Skin epidermis (tissue), 12 donors: ENCODE measurements at regions not wholly inside any gene's neighbourhood (a gene's known extent, or its start where the extent isn't known, plus 50 kb on each side); places are given as distances from the start of the nearest gene placed in this dataset.
"Not testable (repeated sequence)": the region's sequence is repeated elsewhere in the genome, so short reads cannot be mapped to it uniquely, and the experiment has no call there.

Experiments
- H3K27ac ChIP-seq, 21 experiments: fragments of 200-600 bp; sonication (generic) in 11 of 21; one replicate each; pipeline ENCODE4 v1.5.0; 2020; ENCODE audit warnings: mild to moderate bottlenecking in 3 of 21, inconsistent platforms in 2 of 21, moderate library complexity in 2 of 21
- H3K4me3 ChIP-seq, 7 experiments: fragments of 200-600 bp; sonication (generic) in 2 of 7; one replicate each; pipeline ENCODE4 v1.5.0; 2020; ENCODE audit warnings: inconsistent platforms in 2 of 7, mild to moderate bottlenecking in 2 of 7, moderate library complexity in 1 of 7

GRCh38 chr16:22572331-22573224 lies 61.9 kb downstream of the NPIPB5 start:
- not testable (repeated sequence) for H3K4me3 ChIP-seq
- peak overlapping the region in 1 of 21 experiments; percentile 21 for H3K27ac ChIP-seq

GRCh38 chr16:22573225-22573530 lies 62.5 kb downstream of the NPIPB5 start:
- not testable (repeated sequence) for H3K27ac ChIP-seq, H3K4me3 ChIP-seq

GRCh38 chr16:22576506-22576905 lies 65.8 kb downstream of the NPIPB5 start:
- not testable (repeated sequence) for H3K4me3 ChIP-seq, H3K27ac ChIP-seq

GRCh38 chr16:22583195-22583594 lies 72.5 kb downstream of the NPIPB5 start:
- not testable (repeated sequence) for H3K4me3 ChIP-seq, H3K27ac ChIP-seq

GRCh38 chr16:22584459-22584858 lies 73.8 kb downstream of the NPIPB5 start:
- H3K4me3 ChIP-seq, H3K27ac ChIP-seq: not testable (repeated sequence)

GRCh38 chr16:22584941-22585340 lies 74.2 kb downstream of the NPIPB5 start:
- H3K4me3 ChIP-seq, H3K27ac ChIP-seq: not testable (repeated sequence)

- H3K4me3 ChIP-seq, H3K27ac ChIP-seq: not testable (repeated sequence)
Observed at GRCh38 chr16:22585431-22585830, 74.7 kb downstream of the NPIPB5 start.

GRCh38 chr16:22586732-22587131 lies 76.0 kb downstream of the NPIPB5 start:
- not testable (repeated sequence) for H3K27ac ChIP-seq

GRCh38 chr16:22589757-22590156 lies 79.1 kb downstream of the NPIPB5 start:
- not testable (repeated sequence) for H3K4me3 ChIP-seq, H3K27ac ChIP-seq

More at GRCh38 chr16:22586732-22587131, 76.0 kb downstream of the NPIPB5 start:
- not testable (repeated sequence) for H3K4me3 ChIP-seq

- H3K27ac ChIP-seq, H3K4me3 ChIP-seq: not testable (repeated sequence)
Observed at GRCh38 chr16:22596445-22597045, 85.9 kb downstream of the NPIPB5 start.

- not testable (repeated sequence) for H3K4me3 ChIP-seq, H3K27ac ChIP-seq
Observed at GRCh38 chr16:22603744-22604143, 93.1 kb downstream of the NPIPB5 start.

- not testable (repeated sequence) for H3K27ac ChIP-seq, H3K4me3 ChIP-seq
Observed at GRCh38 chr16:22606619-22607018, 95.9 kb downstream of the NPIPB5 start.

- not testable (repeated sequence) for H3K27ac ChIP-seq, H3K4me3 ChIP-seq
Observed at GRCh38 chr16:22609798-22610197, 99.1 kb downstream of the NPIPB5 start.

GRCh38 chr16:22611128-22611527 lies 100.4 kb downstream of the NPIPB5 start:
- not testable (repeated sequence) for H3K27ac ChIP-seq, H3K4me3 ChIP-seq

- Histone ChIP-seq H3K4me3 (no peak overlapping the region), H3K27ac (no peak overlapping the region)
Observed at GRCh38 chr16:22614271-22614947, 103.7 kb downstream of the NPIPB5 start.

GRCh38 chr16:22618842-22619241 lies 108.2 kb downstream of the NPIPB5 start:
- Histone ChIP-seq H3K27ac (no peak overlapping the region), H3K4me3 (no peak overlapping the region)

- H3K4me3 ChIP-seq: no peak overlapping the region
- H3K27ac ChIP-seq: no peak overlapping the region
Observed at GRCh38 chr16:22621586-22622155, 111.0 kb downstream of the NPIPB5 start.

GRCh38 chr16:22622703-22623102 lies 112.0 kb downstream of the NPIPB5 start:
- no peak overlapping the region for H3K4me3 ChIP-seq
- no peak overlapping the region for H3K27ac ChIP-seq

- Histone ChIP-seq H3K4me3 (no peak overlapping the region), H3K27ac (no peak overlapping the region)
Observed at GRCh38 chr16:22623351-22623781, 112.7 kb downstream of the NPIPB5 start.

GRCh38 chr16:22624038-22624799 lies 113.5 kb downstream of the NPIPB5 start:
- H3K4me3 ChIP-seq: no peak overlapping the region
- H3K27ac ChIP-seq: no peak overlapping the region
